ENCODE measurements at regions not wholly inside any gene's neighbourhood (a gene's known extent, or its start where the extent isn't known, plus 50 kb on each side); places are given as distances from the start of the nearest gene placed in this dataset.
"Not testable (repeated sequence)": the region's sequence is repeated elsewhere in the genome, so short reads cannot be mapped to it uniquely, and the experiment has no call there.

DNA sequence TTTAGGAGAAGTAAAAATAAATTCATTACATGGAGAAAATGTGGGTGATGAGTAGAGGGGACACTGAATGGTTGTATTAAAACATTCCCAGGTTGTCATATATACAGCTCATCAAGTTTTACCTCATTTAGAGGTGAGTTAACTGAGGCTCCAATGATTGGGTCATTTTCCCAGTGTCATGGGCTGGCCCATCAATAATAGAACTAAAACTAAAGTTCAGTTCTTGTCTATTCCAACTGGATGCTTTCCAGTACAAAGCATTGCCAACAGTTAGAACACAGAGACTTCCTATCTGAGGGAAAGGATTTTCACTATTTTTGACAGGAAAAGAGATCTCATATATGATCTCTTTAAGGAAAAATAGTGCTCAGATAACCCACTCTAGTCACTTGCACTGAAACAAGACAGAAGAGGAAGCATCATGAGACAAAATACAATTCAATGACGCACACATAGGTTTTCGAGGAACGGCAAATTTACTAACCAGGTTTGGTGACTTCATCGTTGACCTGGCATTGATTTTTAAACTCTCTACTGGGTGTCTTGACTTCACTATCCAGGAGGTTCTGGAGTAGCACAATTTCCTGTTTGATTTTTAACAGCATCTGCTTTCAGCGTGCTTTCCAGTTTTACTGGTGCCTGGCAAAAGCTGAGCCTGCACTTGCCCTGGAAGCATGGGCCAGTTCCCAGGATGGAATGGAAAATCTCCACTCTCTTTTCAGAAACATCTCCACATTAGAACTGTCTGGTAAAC, 195.5 kb upstream of the FBXL4 start (continued):
- TF ChIP-seq BCL11A (IDR thresholded peaks at IDR 0.05; ENCODE audit: low read depth in 2 of 2, low read length in 2 of 2) = no peak

DNA sequence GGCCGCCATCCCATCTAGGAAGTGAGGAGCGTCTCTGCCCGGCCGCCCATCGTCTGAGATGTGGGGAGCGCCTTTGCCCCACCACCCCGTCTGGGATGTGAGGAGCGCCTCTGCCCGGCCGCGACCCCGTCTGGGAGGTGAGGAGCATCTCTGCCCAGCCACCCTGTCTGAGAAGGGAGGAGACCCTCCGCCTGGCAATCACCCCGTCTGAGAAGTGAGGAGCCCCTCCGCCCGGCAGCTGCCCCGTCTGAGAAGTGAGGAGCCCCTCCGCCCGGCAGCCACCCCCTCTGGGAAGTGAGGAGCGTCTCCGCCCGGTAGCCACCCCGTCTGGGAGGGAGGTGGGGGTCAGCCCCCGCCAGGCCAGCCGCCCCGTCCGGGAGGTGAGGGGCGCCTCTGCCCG, 194.2 kb upstream of the FBXL4 start:
- H3K9me3 ChIP-seq (ENCODE audit: insufficient read depth in 2 of 2, low read depth in 1 of 2, low read length in 1 of 2); H4K5ac ChIP-seq (ENCODE audit: insufficient read length, low read depth, low read length); H4K8ac ChIP-seq (ENCODE audit: extremely low read depth, insufficient read depth, low read length); H3K4ac ChIP-seq (replicated peaks; ENCODE audit: insufficient read length, low read depth, low read length); H2BK5ac ChIP-seq (ENCODE audit: low read depth, low read length); H3K23me2 ChIP-seq (ENCODE audit: low read depth, low read length); H3K18ac ChIP-seq (ENCODE audit: extremely low read depth, low read length); H3K9ac ChIP-seq (replicated peaks in 1 of 4; ENCODE audit: extremely low read depth in 1 of 4, low read depth in 3 of 4, low read length in 3 of 4); H2BK20ac ChIP-seq (ENCODE audit: low read length); H3K27me3 ChIP-seq (replicated peaks in 1 of 4; ENCODE audit: control insufficient read depth in 3 of 4, extremely low read depth in 1 of 4, insufficient read depth in 3 of 4, low read length in 3 of 4); H3K4me3 ChIP-seq (ENCODE audit: extremely low read depth in 1 of 4, insufficient read depth in 2 of 4, low read depth in 3 of 4, low read length in 4 of 4); H3K4me1 ChIP-seq (replicated peaks in 1 of 4; ENCODE audit: control insufficient read depth in 3 of 4, insufficient read depth in 4 of 4, low read length in 3 of 4); H2BK15ac ChIP-seq (ENCODE audit: low read length); H3K27ac ChIP-seq (ENCODE audit: low read depth, low read length); H2BK12ac ChIP-seq (ENCODE audit: low read depth, low read length); H3K23ac ChIP-seq (ENCODE audit: insufficient read length); H4K20me1 ChIP-seq (replicated peaks in 1 of 2; ENCODE audit: control insufficient read depth in 1 of 2, insufficient read depth in 2 of 2, low read length in 2 of 2); H3K79me1 ChIP-seq (ENCODE audit: low read depth, low read length); POLR2A ChIA-PET (ENCODE audit: partially characterized antibody); H3K56ac ChIP-seq (replicated peaks; ENCODE audit: insufficient read length, low read depth, low read length); H2BK120ac ChIP-seq (replicated peaks; ENCODE audit: low read depth, low read length); H3K4me2 ChIP-seq (ENCODE audit: insufficient read depth in 1 of 2, low read depth in 2 of 2, low read length in 2 of 2); H3K36me3 ChIP-seq (ENCODE audit: control insufficient read depth in 2 of 4, insufficient read depth in 4 of 4, low read length in 3 of 4); H3K79me2 ChIP-seq (ENCODE audit: control insufficient read depth in 1 of 2, insufficient read depth in 2 of 2, low read length in 2 of 2); H4K91ac ChIP-seq (replicated peaks; ENCODE audit: insufficient read length, low read length); H3K14ac ChIP-seq (ENCODE audit: insufficient read length); H2AFZ ChIP-seq (ENCODE audit: low read length); FAIRE-seq; DNase-seq (ENCODE audit: low read depth in 1 of 2, low spot score in 2 of 2); H2AK5ac ChIP-seq (ENCODE audit: low read depth, low read length): not testable (repeated sequence)
- 96% methylated on average over 12 of the region's 29 CpGs; no CpG with 5 or more reads in 1 of the 2 experiments for WGBS, 2 experiments (ENCODE audit: extremely low coverage in 1 of 2, insufficient coverage in 1 of 2, insufficient read length in 1 of 2, insufficient replicate concordance in 2 of 2, low coverage in 1 of 2, low lambda C conversion rate in 2 of 2, missing lambda C conversion rate in 1 of 2)
- CTCF ChIA-PET (ENCODE audit: partially characterized antibody) = interaction anchor here (3.1 kb wide), 1 partner anchor 10 kb away, joined by 19 read pairs; no protein-coding TSS in a partner anchor
